ENCODE measurements at regions not wholly inside any gene's neighbourhood (a gene's known extent, or its start where the extent isn't known, plus 50 kb on each side); places are given as distances from the start of the nearest gene placed in this dataset.
"Not testable (repeated sequence)": the region's sequence is repeated elsewhere in the genome, so short reads cannot be mapped to it uniquely, and the experiment has no call there.

DNA sequence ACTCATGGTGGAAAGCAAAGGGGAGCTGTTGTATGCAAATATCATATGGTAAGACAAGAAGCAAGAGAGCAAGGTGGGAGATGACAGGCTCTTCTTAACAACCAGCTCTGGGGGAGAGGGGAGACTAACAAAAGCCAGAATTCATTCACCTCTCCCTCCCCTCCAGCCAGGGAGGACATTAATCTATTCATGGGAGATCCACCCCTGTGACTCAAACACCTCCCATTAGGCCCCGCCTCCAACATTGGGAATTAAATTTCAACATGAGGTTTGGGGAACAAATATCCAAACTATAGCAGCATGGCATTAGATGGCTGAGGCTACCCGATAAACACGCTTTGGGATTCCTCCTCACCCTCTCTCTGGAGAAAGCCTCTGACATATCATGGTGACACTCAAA lies 210.6 kb downstream of the RHOU start:
- TF ChIP-seq, protein P1, sequence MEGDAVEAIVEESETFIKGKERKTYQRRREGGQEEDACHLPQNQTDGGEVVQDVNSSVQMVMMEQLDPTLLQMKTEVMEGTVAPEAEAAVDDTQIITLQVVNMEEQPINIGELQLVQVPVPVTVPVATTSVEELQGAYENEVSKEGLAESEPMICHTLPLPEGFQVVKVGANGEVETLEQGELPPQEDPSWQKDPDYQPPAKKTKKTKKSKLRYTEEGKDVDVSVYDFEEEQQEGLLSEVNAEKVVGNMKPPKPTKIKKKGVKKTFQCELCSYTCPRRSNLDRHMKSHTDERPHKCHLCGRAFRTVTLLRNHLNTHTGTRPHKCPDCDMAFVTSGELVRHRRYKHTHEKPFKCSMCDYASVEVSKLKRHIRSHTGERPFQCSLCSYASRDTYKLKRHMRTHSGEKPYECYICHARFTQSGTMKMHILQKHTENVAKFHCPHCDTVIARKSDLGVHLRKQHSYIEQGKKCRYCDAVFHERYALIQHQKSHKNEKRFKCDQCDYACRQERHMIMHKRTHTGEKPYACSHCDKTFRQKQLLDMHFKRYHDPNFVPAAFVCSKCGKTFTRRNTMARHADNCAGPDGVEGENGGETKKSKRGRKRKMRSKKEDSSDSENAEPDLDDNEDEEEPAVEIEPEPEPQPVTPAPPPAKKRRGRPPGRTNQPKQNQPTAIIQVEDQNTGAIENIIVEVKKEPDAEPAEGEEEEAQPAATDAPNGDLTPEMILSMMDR (conservative IDR thresholded peaks at IDR 0.05; ENCODE audit: low read depth, low read length): no peak
- H3K4me3 ChIP-seq (ENCODE audit: low read depth, low read length): no peak overlapping the region
- DNase-seq (ENCODE audit: low read depth): no peak

DNA sequence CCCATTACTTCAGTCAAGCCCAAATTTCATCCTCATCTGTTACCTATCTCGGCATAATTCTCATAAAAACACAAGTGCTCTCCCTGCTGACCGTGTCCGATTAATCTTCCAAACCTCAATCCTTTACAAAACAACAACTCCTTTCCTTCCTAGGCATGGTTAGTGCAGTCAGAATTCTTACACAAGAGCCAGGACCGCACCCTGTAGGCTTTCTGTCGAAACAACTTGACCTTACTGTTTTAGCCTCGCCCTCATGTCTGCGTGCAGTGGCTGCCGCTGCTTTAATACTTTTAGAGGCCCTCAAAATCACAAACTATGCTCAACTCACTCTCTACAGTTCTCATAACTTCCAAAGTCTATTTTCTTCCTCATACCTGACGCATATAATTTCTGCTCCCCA lies 214.3 kb downstream of the RHOU start:
- not testable (repeated sequence) for DNase-seq (ENCODE audit: low read depth); H3K4me3 ChIP-seq (ENCODE audit: low read depth, low read length)

DNA sequence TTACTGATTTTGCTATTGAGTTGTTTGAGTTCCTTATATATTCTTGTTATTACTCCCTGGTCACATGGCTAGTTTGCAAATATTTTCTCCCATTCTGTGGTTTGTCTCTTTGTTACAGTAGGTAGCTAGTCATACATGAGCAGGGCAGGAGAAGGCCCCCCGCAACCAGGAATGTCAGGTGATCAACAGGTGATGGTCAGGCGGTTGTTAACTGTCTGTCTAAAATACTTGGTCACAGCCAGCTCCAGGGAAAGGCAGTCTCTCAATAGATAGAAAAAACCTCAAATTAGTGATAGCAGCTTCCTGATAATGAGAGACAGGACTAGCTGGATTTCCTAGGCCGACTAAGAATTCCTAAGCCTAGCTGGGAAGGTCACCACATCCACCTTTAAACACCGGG lies 217.9 kb downstream of the RHOU start:
- H3K4me3 ChIP-seq (ENCODE audit: low read depth, low read length): no peak overlapping the region
- DNase-seq (ENCODE audit: low read depth): no peak
- TF ChIP-seq, protein P1 (conservative IDR thresholded peaks at IDR 0.05; ENCODE audit: low read depth, low read length): no peak

GRCh38 chr1:228953808-228954207 lies 218.5 kb downstream of the RHOU start:
- not testable (repeated sequence) for DNase-seq (ENCODE audit: low read depth); H3K4me3 ChIP-seq (ENCODE audit: low read depth, low read length)

DNA sequence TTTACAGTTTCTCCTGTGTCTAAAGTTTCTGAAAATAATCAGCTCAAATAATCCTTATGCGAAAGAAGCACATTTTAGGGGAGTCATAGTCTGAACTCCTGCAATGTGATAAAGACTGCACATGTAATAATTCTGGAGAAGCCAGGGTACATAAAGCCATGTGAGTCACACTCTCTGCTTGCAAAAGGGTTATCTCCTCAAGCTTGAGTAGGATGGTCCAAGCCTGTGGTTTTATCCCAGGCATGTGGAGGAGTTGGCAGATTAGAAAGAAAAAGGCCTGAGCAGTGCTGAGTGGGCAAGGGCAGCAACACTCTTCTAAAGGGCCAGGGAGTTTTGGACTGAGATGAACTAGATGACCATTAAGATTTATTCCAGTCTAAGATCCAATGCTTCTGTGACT lies 220.4 kb downstream of the RHOU start:
- DNase-seq (ENCODE audit: low read depth): no peak
- TF ChIP-seq, protein P1 (conservative IDR thresholded peaks at IDR 0.05; ENCODE audit: low read depth, low read length): no peak
- H3K4me3 ChIP-seq (ENCODE audit: low read depth, low read length): no peak overlapping the region

- TF ChIP-seq, protein P1 (conservative IDR thresholded peaks at IDR 0.05; ENCODE audit: low read depth, low read length): no peak
- H3K4me3 ChIP-seq (ENCODE audit: low read depth, low read length): no peak overlapping the region
Observed at GRCh38 chr1:228956864-228957263, 221.6 kb downstream of the RHOU start.

GRCh38 chr1:228957535-228957934 lies 222.3 kb downstream of the RHOU start:
- H3K4me3 ChIP-seq (ENCODE audit: low read depth, low read length): no peak overlapping the region
- no peak for DNase-seq (ENCODE audit: low read depth)
- TF ChIP-seq, protein P1 (conservative IDR thresholded peaks at IDR 0.05; ENCODE audit: low read depth, low read length): no peak

More at GRCh38 chr1:228956864-228957263, 221.6 kb downstream of the RHOU start:
- DNase-seq (ENCODE audit: low read depth): no peak

GRCh38 chr1:228958121-228958520 lies 222.8 kb downstream of the RHOU start:
- H3K4me3 ChIP-seq (ENCODE audit: low read depth, low read length): no peak overlapping the region
- DNase-seq (ENCODE audit: low read depth): no peak
- TF ChIP-seq, protein P1 (conservative IDR thresholded peaks at IDR 0.05; ENCODE audit: low read depth, low read length): no peak
